ENCODE measurements at regions not wholly inside any gene's neighbourhood (a gene's known extent, or its start where the extent isn't known, plus 50 kb on each side); places are given as distances from the start of the nearest gene placed in this dataset.

- DNase-seq, result no peak
Observed at GRCh38 chr4:3343358-3343757, 50.5 kb downstream of the RGS12 start.

GRCh38 chr4:3344104-3344503 is 51.3 kb downstream of the RGS12 start:
- no peak for DNase-seq

GRCh38 chr4:3344596-3344995 is 51.8 kb downstream of the RGS12 start:
- no peak for DNase-seq

GRCh38 chr4:3345384-3345783 is 52.6 kb downstream of the RGS12 start:
- DNase-seq, result no peak

- peak; percentile 32 for DNase-seq
Observed at GRCh38 chr4:3346146-3346545, 53.3 kb downstream of the RGS12 start.

- no peak for DNase-seq
Observed at GRCh38 chr4:3347871-3348270, 55.0 kb downstream of the RGS12 start.

GRCh38 chr4:3348621-3349020 is 55.8 kb downstream of the RGS12 start:
- DNase-seq, result no peak

GRCh38 chr4:3349116-3349515 is 56.3 kb downstream of the RGS12 start:
- DNase-seq, result no peak

- no peak for DNase-seq
Observed at GRCh38 chr4:3351997-3352396, 59.2 kb downstream of the RGS12 start.

- DNase-seq, result no peak
Observed at GRCh38 chr4:3352505-3352904, 59.7 kb downstream of the RGS12 start.

- DNase-seq, result no peak
Observed at GRCh38 chr4:3352941-3353594, 60.2 kb downstream of the RGS12 start.

GRCh38 chr4:3353752-3354454 is 61.1 kb downstream of the RGS12 start:
- no peak for DNase-seq

- no peak for DNase-seq
Observed at GRCh38 chr4:3354455-3354811, 61.6 kb downstream of the RGS12 start.

GRCh38 chr4:3355266-3355748 is 62.5 kb downstream of the RGS12 start:
- no peak for DNase-seq

- no peak for DNase-seq
Observed at GRCh38 chr4:3358656-3359055, 65.8 kb downstream of the RGS12 start.

- DNase-seq, result no peak
Observed at GRCh38 chr4:3360777-3361176, 68.0 kb downstream of the RGS12 start.

- no peak for DNase-seq
Observed at GRCh38 chr4:3361406-3361805, 68.6 kb downstream of the RGS12 start.

- no peak for DNase-seq
Observed at GRCh38 chr4:3361896-3362295, 69.1 kb downstream of the RGS12 start.

- DNase-seq, result no peak
Observed at GRCh38 chr4:3362431-3363287, 69.8 kb downstream of the RGS12 start.

- no peak for DNase-seq
Observed at GRCh38 chr4:3363411-3364141, 70.8 kb downstream of the RGS12 start.

GRCh38 chr4:3364199-3364598 is 71.4 kb downstream of the RGS12 start:
- DNase-seq, result no peak

GRCh38 chr4:3364634-3365314 is 72.0 kb downstream of the RGS12 start:
- no peak for DNase-seq
